Stimulated activated CD4-positive, alpha-beta T cell treated with anti-CD3 and anti-CD28 coated beads, Interleukin-15, amount 100 ng/mL, for 1 hour (primary cell): ENCODE measurements at regions not wholly inside any gene's neighbourhood (a gene's known extent, or its start where the extent isn't known, plus 50 kb on each side); places are given as distances from the start of the nearest gene placed in this dataset.

Source experiments
- DNase-seq, 2 donors: peaks; one replicate each; pipeline ENCODE4 v3.0.0-alpha.2; 2020; ENCODE audit warnings: low read depth in 1 of 2, low spot score in 1 of 2

DNA sequence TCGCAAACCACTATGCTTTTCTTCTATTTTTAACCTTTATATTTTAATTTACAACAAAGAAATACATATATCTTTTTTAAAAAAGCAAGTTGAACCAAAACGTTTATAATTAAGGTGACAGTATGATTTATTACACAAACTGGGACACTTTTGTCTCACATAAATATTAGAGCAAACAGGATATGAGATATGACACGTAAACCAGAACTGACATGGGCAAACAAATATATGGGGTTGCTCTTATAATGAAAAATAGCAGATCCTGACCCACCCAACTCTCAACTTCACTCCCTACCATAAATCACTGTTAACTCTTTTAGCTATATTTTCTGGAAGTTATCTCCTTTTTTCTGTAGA lies 177.0 kb upstream of the EDNRA start:
- DNase-seq = no peak

DNA sequence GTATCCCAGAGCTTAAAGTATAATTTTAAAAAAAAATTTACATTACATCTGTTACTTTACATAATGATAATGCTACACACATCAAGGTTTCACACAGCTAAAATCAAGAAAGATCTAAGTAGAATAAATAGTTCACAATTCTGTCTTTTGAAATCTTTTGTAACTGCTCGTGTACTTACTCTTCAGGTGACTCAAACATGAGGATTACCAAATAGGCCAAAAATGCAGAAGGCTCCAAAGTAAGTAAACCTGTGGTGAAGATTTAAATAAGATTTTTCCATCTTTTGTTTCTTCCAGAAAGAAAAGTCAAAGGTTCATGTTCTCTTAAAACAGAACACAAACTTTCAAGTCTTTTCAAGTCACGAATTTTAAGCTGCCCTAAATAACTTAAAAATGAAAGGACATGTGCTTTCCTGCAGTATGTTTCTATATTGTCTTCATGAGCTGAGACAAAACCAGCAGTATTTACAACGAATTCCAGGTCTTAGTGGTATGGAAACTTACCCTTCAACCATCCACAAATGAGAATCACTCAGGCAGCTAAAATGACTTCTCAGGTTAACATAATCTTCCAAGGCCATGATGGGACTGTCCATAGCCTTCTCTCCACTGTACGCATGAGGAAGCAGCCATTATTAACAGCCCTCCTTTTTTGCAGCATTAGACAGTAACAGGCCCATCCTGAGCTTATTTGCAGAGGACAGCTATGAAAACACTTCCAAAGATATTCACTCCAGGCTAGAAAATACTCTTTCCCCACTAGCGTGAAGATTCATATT lies 172.8 kb upstream of the EDNRA start:
- DNase-seq = no peak

DNA sequence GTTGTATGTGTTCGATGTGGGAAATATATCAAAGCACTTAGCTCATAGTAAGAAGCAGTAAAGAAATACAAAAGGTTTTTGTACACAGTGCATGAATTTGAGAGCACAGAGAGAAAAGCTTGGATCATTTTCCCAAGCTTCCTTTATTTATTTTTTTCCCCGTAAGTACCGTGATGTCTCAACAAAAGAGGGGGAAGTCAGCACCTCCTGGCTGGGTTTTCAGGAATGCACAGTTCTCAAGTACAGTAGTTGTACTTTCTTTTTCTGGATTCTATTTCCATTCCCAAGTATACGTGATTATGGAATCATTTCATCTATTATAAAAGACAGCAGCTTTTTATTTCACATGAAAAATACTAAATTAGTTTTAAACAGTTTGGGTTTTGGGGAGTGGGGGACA lies 171.5 kb upstream of the EDNRA start:
- no peak for DNase-seq

DNA sequence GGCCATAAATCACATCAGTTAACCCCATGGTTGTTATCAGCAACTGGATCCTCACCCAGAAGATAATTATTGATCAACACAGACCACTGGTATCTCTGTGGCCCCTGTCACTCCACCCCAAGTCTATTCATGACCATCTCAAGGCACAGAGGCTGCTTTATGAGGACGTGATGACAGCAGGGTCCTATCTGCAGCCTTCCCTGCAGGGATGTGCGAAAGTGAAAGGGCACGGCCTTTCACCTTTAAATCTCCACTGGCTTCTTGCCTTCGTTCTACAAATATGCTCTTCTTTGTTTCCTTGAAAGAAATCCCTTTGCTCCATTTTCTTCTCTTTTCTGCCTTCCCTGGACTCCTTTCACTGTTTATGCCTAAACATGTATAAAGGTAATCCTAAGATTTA lies 170.6 kb upstream of the EDNRA start:
- DNase-seq = no peak

DNA sequence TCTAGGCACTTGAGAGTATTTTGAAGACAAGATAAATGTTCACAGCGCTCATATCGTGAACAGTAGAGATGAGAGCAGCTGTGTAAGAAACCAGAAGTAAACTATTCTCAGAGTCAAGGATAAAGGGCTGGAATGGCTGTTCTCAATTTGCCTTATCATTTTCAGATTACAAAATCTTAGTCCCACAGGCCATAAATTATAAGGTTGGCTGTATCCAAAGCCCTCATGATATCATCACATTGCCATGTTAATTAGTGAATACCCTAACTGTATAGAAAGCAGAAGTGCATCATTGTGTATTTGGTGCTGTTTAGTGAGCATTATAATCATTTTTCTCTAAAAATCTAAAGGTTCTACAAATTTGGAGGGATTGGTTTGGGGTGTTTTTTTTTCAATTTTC lies 168.9 kb upstream of the EDNRA start:
- no peak for DNase-seq

DNA sequence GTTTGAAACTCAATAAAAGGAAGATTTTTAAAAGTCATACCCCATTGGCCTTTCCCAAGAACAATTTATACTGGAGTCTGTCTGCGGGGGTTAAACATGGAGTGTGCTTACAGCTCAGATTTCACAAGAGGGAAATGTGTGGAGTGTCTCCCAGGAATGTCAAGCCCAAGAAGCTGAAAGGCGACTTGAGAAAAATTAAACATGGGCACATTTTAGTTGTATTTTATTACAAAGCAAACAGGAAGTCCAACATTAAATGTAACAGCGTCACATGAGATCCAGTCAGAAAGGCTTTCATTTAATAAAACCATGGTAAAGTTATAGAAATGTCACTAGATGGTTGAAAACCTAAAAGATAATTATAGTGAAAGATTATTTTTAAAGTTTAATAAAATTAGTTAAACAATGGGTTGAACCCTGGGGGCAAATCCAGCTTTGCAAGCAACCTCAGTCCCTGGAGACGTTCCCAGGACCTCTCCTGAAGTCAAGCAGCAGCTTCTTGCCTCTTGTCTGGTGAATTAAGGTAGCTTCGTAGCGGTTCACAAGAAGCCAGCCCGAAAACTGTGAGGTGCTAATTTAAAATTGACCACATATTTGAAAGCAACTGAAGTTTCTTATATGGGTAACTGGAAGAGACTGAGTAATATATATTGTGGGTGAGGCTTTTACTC lies 168.4 kb upstream of the EDNRA start:
- DNase-seq = no peak

DNA sequence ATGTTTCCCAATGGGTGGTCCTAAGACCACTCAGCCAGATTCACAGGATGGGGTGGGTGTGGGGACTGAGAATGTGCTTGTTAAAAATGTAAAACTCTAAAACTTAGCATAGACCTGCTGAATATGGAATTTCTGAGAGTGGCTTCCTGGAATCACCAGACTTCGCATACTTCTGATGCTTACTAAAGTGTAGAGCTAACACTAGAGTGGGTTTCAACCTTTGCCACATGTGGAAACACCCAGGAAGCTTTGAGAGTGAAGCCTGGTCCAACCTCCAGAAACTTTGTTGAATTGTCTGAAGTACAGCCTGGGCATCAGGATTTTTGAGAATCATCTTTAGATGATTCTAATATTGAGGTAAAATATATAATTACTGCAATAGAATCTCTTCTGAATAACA lies 167.8 kb upstream of the EDNRA start:
- no peak for DNase-seq

DNA sequence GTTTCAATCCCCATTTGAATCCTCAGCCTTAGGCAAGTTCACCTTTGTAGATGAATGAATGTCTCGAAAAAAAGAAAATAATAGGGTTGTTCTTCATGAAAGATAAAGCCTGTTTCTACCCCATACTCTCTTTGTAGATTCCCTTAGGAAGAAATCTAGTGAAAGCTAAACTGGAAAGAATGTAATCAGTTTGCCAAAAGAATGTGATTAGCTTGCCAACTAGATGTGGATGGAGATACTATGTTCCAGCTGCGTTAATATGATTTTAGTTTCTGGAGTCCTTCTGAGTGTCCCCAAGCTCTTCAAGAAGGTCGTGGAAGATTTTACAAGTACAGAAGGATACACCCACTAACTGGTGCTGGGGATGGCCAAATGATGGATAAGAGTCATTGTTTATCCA lies 162.3 kb upstream of the EDNRA start:
- no peak for DNase-seq

DNA sequence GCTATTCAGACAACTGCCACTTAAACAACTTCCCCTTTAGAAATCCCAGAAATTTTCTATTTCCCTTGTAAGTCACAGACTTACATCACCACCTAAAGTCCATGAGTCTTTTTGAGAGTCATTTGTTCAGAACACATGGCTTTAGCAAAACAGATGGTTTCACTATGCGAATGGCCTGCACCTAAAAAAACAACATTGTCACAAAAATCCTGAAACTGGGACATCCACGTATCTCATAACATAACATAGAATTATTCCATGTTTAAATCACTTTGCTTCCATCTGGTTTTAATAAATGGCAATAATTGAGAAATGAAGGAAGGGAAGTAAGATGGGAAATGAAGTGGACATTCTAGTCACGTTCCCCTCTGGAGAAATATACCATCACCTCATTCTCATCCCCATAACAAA lies 155.3 kb upstream of the EDNRA start:
- DNase-seq = no peak

DNA sequence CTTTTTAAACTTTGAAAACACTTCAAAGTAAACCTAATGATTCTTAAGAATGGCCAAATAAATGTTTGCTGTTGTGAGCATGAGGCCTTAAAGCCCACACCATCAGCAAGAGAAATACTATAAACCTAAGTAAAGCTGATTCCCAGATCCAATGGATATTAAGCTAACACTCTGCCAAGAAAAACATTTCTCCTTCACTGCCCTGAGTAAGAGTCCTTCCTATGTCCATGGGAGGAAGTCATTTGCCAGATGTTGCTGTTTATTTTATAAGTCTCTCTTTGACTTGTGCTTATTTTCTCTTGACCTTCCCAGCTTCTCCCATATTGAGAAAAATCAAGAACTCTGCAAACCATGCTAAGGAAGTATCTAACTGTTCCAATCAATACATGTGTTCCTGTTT lies 154.3 kb upstream of the EDNRA start:
- no peak for DNase-seq

DNA sequence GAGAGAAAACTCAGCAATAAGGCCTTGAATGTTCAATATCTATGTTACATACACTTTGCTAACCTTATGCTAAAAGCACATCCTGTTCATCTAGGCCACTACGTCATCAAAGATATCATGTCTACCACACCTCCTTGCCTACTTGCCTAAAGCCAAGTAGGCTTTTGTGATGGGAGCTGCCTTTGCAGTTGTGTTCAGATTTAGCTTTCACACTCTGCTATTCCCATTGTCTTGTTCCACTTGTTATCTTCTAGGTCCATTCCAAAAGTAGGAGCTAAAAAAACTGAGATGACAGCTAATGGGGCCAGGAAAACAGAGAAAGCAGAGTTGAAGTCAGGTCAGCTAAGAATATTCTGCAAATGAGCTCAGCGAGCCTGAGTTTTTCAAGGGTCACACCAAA lies 153.6 kb upstream of the EDNRA start:
- no peak for DNase-seq

DNA sequence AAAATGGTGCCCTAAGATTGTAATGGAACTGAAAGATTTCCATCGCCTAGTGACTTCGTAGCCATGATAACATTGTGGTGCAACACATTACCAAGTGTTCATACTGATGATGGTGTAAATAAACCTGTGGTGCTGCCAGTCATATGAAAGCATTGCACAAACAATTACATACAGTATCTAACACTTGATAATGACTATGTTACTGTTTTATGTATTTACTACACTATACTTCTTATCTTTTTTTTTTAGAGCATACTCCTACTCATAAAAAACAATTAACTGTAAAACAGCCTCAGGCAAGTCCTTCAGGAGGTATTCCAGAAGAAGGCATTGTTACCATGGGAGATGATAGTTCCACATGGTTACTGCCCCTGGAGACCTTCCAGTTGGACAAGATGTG lies 152.7 kb upstream of the EDNRA start:
- DNase-seq = no peak

DNA sequence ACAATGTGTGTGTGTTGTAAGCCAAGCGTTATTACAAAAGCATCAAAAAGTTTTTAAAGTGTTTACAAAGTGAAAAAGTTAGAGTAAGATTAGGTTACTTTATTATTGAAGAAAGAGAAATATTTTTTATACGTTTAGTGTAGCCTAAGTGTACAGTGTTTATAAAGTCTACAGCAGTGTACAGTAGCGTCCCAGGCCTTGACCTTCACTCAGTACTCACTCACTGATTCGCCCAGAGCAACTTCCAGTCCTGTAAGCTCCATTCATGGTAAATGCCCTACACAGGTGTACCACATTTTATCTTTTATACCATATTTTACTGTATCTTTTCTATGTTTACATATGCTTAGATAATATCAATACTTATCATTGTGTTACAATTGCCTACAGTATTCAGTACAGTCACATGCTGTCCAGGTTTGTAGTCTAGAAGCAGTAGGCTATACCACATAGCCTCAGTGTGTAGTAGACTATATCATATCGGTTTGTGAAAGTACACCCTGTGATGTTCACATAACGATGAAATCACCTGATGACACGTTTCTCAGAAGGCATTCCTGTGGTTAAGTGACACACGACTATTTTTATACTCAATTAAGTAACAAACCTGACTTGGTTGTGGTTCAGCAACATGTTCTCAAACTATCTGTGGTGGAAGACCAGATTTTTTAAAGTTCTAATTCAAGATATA lies 152.0 kb upstream of the EDNRA start:
- no peak for DNase-seq

DNA sequence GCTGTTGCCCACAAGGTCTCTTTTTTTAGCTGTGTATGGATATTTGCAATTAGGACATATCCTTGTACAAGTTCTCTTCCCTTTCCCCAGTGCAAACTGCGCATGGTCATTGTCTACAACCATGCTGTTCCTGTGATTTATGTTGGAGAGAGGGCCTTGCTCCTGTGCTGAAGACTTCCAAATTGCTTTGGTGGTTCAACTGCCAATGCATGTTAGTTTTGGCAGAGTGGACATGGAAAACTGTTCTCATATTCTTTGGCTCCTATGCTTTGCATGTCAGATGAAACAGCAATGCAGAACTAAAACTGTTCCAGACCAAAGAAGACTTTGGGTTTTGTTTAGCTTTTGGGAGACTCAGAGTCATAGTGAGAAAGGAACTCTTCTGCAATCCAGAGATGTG lies 148.8 kb upstream of the EDNRA start:
- no peak for DNase-seq

DNA sequence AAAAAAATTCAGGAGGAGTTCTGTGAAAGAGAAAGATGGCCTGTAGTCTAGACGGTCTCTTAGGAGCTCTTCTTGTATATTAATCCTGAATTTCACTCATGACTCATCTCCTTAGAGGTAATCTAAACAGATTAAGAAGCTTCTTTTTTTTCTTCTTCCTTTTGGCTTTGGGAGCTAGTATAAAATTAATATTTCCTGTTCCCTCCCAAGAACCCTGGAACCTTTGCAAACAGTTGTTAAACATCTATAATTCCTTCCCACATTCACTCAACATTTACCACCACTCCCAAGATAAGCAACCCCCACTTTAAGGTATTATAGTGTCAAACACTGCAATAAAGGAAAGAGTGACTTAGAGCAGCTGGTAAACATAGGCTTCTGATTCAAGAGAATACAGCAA lies 146.4 kb upstream of the EDNRA start:
- DNase-seq = no peak

DNA sequence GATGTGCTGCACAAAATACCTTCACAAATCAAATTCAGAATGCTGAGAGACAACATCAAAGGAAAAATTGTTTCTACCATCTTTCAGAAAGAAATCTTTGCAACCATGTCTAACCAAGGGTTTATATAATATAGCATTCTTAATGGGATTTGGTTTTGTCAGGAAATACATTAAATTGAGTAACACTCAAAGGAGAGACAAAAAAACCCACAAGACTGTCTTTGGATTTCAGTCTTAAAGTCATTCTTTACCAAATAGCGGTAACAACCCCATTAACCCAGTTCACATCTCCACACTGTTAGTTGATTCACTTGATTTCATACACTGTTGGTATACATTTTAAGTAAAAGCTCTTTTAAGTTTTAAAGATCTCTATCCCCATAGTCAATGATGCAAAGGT lies 145.7 kb upstream of the EDNRA start:
- no peak for DNase-seq

DNA sequence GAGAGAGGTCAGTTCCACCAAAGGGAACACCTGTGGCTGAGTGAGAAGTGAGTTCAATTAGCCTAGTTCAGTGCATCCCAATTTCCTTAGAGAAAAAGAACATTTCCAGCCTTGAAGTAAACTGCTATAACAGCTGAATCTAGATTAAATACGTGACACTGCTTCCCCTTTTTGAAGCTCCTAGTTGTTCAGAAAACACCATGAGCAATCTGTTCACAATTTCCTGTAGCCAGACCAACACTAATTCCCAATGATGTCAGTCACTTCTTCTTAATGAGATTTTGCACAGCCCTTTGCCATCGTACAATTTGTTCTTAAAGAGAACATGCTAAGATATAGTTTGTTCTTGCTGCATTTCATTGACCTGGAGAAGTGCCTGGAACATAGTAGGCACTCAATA lies 144.6 kb upstream of the EDNRA start:
- DNase-seq = no peak

DNA sequence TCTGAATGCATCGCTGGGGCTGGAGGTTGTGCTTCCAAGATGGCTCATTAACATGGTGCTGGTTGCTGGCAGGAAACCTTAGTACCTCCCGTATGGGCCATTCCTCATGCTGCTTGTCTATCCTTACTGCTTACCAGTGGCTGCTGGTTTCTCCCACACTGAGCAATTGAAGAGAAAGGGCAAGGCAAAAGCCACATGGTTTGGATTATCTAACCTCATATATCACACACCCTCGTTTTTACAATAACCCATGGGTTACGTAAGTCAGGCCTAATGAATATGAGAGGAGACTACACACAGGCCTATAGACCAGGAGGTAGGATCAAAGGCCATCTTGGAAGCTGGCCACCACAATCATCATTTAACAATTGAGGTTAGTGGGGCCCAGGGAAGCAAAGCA lies 141.8 kb upstream of the EDNRA start:
- DNase-seq = no peak

DNA sequence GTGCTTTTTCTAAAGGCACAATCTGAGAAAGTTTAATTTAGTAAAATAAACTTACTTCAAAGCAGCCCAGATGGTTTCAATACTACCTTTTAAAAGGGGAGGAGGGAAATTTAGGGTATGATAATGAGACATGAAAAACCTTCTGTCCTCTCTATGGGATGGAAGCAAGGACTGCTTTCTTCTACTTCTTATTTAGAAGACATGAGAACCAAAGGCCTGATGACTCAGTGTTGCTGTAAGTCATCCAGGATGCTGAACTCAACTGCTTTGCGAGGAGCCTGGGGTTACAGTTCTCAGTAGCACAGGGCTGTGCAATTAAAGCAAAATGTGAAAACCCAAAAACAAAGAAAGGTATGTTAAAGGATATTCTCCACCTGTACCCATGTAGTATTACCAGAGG lies 140.8 kb upstream of the EDNRA start:
- DNase-seq = no peak

DNA sequence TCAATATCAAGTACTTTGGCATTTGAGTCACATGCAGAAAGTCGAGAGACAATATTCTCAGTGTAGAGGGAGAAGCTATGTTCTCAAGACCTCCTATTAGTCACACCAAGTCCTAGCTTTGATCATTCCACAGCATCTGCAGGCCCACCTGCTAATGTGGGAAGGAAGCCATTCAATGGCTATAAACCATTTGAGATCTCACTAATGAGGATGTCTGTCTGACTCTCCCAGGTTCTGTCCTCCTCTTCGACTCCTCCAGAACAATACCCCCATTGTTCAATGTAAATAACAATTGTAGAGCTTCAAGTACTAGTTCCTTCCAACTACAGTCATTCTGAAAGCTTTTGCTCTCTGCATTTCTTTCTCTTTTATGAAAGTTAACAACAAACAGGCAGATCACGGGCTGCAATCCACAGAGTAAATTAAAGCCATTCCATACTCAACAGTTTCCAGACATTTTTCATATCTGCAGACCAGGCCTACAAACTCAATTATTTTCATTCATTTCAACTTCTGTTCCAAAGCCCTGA lies 140.2 kb upstream of the EDNRA start:
- no peak for DNase-seq

DNA sequence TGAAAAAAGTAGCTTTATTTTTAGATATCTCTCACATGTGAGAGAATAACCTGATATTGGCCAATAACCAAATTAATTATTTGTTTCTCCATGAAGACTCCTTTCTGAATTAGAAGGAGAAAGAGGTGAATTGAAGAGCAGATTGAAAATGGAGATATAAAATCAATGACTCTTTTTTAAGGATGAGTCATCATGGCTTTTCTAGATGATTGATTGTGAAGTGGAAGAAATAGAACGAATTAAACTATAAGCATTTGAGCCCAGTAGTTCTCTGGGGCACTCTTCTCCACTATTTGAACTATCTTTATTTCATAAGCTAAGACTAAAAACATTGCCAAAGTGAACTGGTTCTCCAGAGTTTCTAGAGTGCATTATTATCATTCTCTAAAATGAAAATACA lies 137.2 kb upstream of the EDNRA start:
- no peak for DNase-seq

DNA sequence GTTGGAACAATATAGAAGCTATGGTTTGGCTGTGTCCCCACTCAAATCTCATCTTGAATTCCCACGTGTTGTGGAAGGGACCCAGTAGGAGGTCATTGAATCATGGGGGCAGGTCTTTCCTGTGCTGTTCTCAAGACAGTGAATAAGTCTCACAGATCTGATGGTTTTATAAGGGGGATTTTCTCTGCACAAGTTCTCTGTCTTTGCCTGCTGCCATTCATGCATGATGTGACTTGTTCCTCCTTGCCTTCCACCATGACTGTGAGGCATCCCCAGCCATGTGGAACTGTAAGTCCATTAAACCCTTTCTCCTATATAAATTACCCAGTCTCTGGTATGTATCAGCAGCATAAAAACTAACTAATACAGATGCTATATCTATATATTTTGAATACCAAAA lies 135.2 kb upstream of the EDNRA start:
- DNase-seq = no peak
